Cardiac muscle cell (in vitro differentiated cells and primary cell): ENCODE measurements at regions not wholly inside any gene's neighbourhood (a gene's known extent, or its start where the extent isn't known, plus 50 kb on each side); places are given as distances from the start of the nearest gene placed in this dataset.

Experiments
- DNase-seq, 2 donors: peaks; one replicate each; pipeline versions ENCODE4 v3.0.0 to v3.0.0-alpha.2; 2010 to 2017; ENCODE audit warnings: low read depth in 1 of 2, low spot score in 1 of 2
- H3K27ac ChIP-seq: fragments of 200-600 bp; sonication (generic); 2 replicates; pipeline ENCODE4 v1.5.1; 2016
- H3K27me3 ChIP-seq: fragments of 200-600 bp; sonication (generic); 2 replicates; pipeline ENCODE4 v1.6.0; 2016; ENCODE audit warnings: control low read depth
- H3K36me3 ChIP-seq: fragments of 200-600 bp; sonication (generic); 2 replicates; pipeline ENCODE4 v1.5.1; 2016; ENCODE audit warnings: control low read depth
- H3K4me1 ChIP-seq: fragments of 200-600 bp; sonication (generic); 2 replicates; pipeline ENCODE4 v1.8.1; 2017; ENCODE audit warnings: low read depth, mild to moderate bottlenecking, mixed run types
- H3K4me3 ChIP-seq: fragments of 200-600 bp; sonication (generic); 2 replicates; pipeline ENCODE4 v1.5.1; 2016; ENCODE audit warnings: mild to moderate bottlenecking
- H3K9me3 ChIP-seq: fragments of 200-600 bp; sonication (generic); 2 replicates; pipeline ENCODE4 v1.5.1; 2017; ENCODE audit warnings: low read depth, mild to moderate bottlenecking, control low read depth
- TF ChIP-seq, protein P1 (sequence below): IDR thresholded peaks from 2 replicates; pipeline ENCODE4 v1.5.1; 2012; ENCODE audit warnings: low read depth, mild to moderate bottlenecking, low read length

DNA sequence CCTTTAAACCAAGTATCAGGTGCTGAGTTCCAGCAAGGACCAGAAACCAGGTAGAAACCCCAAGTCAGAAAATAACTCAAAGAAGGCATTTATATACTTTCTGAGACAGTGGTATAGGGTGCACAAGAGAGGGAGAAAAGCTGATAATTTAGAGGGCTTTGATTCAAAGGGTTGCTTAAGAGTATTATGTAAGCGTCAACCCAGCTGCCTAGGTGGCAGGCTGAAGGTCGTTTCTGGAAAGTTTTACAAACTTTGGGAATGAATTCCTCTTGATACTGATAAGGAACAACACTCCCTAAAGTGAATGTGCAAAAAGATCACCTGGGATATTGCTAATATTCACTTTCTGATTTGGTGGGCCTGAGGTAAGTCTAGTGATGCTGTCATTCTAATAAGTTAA is 800.7 kb downstream of the MAFB start:
- TF ChIP-seq, protein P1, sequence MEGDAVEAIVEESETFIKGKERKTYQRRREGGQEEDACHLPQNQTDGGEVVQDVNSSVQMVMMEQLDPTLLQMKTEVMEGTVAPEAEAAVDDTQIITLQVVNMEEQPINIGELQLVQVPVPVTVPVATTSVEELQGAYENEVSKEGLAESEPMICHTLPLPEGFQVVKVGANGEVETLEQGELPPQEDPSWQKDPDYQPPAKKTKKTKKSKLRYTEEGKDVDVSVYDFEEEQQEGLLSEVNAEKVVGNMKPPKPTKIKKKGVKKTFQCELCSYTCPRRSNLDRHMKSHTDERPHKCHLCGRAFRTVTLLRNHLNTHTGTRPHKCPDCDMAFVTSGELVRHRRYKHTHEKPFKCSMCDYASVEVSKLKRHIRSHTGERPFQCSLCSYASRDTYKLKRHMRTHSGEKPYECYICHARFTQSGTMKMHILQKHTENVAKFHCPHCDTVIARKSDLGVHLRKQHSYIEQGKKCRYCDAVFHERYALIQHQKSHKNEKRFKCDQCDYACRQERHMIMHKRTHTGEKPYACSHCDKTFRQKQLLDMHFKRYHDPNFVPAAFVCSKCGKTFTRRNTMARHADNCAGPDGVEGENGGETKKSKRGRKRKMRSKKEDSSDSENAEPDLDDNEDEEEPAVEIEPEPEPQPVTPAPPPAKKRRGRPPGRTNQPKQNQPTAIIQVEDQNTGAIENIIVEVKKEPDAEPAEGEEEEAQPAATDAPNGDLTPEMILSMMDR: no peak
- Histone ChIP-seq H3K9me3 (no peaks in the 10 kb centered on the region), H3K27ac (no peak overlapping the region), H3K4me1 (peaks cover 11% of the 10 kb centered on the region), H3K36me3 (no peaks in the 10 kb centered on the region), H3K27me3 (no peaks in the 10 kb centered on the region), H3K4me3 (no peak overlapping the region)
- DNase-seq: no peak

DNA sequence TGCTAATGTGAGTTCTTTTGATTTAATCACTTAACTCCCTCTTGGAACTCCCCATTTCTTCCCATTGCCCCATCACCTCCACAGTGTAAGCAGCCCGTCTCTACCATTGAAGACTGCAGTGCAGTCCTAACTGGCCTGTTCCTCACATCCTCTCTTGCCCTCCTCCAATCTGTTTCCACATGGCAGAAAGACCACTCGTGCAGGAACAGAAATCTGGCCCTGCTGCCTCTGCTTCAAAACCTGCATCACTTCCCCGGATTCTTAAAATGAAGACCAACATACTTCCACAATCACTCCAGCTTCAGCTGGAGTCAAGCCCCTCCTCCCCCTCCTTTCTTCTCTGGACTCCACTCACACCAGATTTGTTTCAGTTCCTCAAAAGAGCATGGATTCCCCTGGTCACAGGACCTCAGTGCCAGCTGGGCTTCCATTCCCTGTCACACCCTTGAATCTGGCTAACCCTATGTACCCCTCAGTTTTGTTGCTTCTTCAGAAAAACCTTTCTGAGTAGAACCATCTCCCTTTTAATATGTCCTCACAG is 802.3 kb downstream of the MAFB start:
- H3K36me3 ChIP-seq: no peaks in the 10 kb centered on the region
- DNase-seq: no peak
- no peaks in the 10 kb centered on the region for H3K9me3 ChIP-seq
- no peaks in the 10 kb centered on the region for H3K27me3 ChIP-seq
- H3K27ac ChIP-seq: no peak overlapping the region
- H3K4me3 ChIP-seq: no peak overlapping the region
- TF ChIP-seq, protein P1: no peak
- peaks cover 22% of the 10 kb centered on the region for H3K4me1 ChIP-seq

DNA sequence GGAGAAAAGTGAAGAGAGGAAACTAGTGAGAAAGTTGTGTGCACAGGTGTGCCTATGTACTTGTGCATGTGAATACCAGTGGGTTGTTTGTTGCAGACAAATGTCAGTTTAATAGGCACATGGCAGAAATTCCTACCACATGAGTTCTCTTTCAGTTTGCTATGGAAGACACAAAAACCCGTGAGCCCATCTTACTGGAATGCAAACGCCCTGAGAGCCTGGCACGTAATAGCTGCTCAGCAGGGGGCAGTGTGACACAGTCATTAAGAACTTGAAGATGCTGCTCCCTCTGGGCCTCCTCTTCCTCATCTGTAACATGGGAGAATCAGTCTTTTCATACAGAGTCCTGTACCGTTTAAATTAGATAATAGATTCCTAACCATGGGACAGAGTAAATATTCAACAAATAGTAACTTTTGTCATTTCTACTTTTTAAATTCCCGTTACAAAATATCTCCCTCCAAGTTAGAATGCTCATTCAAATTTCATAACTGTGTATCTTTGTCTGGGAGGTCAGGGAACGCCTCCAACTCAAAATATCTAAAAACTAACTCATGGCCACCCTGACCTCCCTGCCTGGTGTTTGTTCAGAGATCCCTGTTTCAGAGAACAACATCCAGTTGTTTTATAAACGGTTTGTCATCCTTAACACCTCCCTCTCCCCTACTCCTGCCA is 802.9 kb downstream of the MAFB start:
- TF ChIP-seq, protein P1: peak; percentile 66
- Histone ChIP-seq H3K9me3 (no peaks in the 10 kb centered on the region), H3K4me3 (no peak overlapping the region), H3K4me1 (peaks cover 16% of the 10 kb centered on the region), H3K36me3 (no peaks in the 10 kb centered on the region), H3K27me3 (no peaks in the 10 kb centered on the region), H3K27ac (no peak overlapping the region)
- peak; percentile 63 to 78 for DNase-seq

DNA sequence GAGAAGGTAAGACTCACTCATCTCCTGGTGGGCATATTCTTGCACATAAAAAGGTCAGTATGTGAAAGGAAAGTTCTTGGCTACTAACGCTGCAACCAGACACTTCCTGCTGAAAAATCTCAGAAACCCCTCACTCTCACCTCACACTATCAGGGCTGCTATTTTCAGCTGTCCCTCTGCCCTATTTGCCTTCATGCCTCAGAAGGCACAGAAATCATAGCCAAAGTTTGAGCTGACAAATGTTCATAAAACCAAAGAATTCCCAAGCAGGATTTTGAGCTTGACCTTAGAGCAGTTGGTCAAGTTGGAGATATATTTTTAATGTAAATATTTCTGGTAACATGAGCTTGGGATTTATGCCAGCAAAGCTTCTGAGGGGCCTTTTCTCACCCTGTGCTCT is 806.2 kb downstream of the MAFB start:
- H3K27me3 ChIP-seq: no peaks in the 10 kb centered on the region
- H3K4me3 ChIP-seq: no peak overlapping the region
- H3K9me3 ChIP-seq: no peaks in the 10 kb centered on the region
- peak overlapping the region; percentile 85 for H3K27ac ChIP-seq
- no peak for DNase-seq
- no peaks in the 10 kb centered on the region for H3K36me3 ChIP-seq
- TF ChIP-seq, protein P1: no peak
- peaks cover 28% of the 10 kb centered on the region for H3K4me1 ChIP-seq

DNA sequence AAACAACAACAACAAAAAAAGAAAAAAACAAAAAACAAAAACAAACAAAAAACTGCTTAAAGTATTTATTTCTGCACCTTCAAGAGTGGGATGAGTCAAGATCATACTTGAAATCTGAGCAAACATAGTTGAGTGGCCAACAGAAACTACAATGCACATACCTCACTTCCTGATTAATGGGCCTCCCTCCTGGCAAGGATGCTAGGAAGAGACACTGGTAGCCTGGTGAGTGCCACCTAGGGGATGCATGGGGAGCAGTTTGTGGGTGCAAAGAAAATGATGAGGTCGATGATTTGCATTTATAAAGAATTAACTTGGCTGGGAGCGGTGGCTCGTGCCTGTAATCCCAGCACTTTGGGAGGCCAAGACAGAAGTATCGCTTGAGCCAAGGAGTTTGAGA is 808.1 kb downstream of the MAFB start:
- DNase-seq: peak in 1 of 2 donors; percentile 11
- H3K27me3 ChIP-seq: no peaks in the 10 kb centered on the region
- TF ChIP-seq, protein P1: peak; percentile 15
- no peak overlapping the region for H3K4me3 ChIP-seq
- H3K9me3 ChIP-seq: no peaks in the 10 kb centered on the region
- no peaks in the 10 kb centered on the region for H3K36me3 ChIP-seq
- no peak overlapping the region for H3K27ac ChIP-seq
- H3K4me1 ChIP-seq: peaks cover 36% of the 10 kb centered on the region
